GM19035 (cell line): ENCODE measurements at regions not wholly inside any gene's neighbourhood (a gene's known extent, or its start where the extent isn't known, plus 50 kb on each side); places are given as distances from the start of the nearest gene placed in this dataset.

Source experiments
- ATAC-seq: cut with Tn5 transposase; IDR thresholded peaks from one replicate; pipeline ENCODE4 v1.9.1; 2021; ENCODE audit not compliant: unreplicated experiment

GRCh38 chr11:113634940-113635575 lies 71.0 kb downstream of the TMPRSS5 start:
- ATAC-seq, result no peak

DNA sequence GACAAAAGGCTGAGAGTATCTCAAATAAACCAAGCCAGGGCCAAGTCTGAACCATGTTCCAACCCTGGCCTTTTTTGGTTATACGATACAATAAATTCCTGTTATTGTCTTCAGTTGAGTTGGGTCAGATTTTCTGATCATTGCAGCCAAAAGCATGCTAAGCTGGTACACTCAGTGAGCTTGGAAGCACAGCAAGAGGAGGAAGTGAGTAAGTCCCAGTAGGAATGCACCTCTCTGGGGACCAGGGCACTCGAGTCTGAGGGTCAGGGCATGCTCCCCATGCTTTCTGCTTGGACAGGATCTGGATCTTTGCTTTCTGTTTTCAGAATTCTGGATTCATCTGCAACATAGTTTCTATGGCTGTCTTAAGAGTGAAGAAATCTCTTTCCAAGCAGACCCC lies 73.1 kb downstream of the TMPRSS5 start:
- ATAC-seq, result no peak

DNA sequence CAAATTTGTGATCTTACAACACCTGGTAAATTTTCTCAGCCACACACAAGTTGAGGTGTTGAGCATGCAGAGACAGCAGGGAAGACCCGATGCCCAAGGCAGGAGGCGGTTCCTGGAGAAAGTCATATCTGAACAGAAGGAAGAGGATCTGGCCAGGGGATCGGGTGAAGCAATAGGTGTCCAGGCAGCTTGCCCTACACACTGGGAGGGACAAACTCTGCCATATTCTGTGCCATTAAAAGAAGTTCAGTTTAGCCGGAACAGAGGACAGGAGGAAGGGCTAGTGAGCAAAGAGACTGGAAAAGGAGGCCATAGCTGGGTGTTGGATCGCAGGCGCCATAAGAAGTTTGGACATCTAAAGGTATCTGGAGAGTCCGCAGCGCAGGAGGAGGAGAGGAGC lies 76.5 kb downstream of the TMPRSS5 start:
- ATAC-seq, result no peak

DNA sequence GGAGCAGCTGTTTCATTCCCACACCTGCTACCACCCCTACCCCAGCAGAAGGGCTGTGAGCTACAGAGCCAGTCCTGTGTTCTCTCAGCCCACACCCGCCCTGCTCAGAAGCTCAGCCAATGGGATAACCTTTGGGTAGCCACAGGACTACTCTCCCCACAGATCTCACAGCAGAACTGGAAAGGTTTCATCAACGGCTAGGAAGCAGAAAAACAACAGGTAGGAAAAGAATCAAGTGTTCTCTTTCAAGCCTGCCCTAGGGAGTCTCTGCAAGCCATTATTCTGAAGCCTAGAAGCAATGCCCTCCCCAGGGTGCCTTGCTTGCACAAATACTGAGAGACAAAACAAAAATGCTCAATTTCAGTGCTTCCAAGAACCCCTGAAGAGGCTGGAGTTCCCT lies 77.2 kb downstream of the TMPRSS5 start:
- ATAC-seq, result no peak

DNA sequence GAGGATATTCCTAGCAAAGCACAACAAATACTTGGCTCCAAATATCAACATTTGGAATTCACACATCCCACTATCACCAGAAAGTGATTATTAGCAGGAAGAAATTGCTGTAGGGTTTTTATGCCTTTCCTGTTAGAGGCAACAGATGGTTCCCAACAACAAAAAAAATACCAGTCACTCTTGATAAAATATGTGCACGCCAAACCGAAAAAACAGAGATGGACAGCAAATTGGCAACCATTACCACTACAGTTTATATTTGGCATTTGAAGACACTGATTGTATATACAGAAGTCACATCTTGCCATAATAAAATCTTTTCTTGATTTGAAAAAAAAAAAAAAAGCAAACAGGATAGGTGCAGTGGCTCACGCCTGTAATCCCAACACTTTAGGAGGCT lies 78.2 kb downstream of the TMPRSS5 start:
- ATAC-seq, result no peak

- ATAC-seq, result no peak
These were observed 78.8 kb downstream of the TMPRSS5 start for GRCh38 chr11:113627297-113627696.

DNA sequence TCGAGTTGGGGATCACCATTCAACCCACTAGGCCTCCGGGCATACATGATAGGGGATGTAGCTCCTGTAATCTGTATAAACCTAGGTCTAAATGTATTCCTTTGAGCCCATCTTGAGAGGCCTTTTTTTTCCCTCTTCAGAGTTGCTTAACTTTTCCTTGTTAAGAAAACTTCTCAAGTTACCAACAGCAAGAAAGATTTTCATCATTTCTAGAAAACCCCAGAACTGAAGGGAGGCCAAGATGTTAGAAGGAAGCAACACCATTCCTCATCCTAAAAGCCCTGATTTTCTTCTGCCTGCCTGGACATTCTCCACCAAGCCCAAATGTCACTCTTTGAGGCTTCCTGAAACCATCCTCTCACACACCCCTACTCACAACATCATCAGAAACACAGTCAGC lies 79.4 kb downstream of the TMPRSS5 start:
- no peak for ATAC-seq

GRCh38 chr11:113623114-113623513 lies 83.0 kb downstream of the TMPRSS5 start:
- no peak for ATAC-seq

- no peak for ATAC-seq
These were observed 87.7 kb downstream of the TMPRSS5 start for GRCh38 chr11:113618360-113618759.

DNA sequence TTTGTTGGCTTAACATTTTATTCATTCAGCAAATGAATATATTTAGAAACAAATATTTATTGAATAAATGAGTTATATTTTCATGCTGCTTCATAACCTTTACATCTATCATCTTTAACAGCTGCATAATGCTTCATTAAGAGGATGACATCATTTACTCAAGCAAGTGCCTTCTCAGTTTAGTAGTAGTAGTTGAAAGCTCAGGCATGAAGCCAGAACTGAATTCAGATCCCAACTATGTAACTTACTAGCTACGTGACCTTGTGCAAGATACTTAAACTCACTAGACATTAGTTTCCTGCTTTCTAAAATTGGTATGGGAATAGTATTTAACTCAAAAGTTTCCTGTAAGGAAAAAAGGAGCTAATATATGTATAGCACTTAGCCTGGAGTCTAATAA lies 90.3 kb downstream of the TMPRSS5 start:
- ATAC-seq, result no peak

DNA sequence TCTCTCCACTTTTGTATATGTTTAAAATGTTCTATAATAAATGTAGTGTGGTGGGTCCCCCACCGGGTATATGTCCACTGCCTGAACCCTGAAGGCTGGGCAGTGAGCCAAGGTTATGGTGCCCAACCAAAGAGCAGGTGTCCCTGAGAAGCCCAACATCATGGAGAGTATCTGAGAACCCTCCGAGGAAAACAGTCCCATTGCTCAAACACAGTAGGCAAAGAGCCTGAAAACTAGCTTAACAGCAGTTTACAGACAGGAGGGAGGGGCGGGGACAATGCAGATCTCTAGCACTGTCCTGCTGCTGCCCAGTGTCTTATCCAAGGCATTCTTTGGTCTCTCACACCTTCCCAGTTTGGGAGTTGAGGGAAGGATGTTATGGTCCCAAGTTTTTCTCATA lies 91.0 kb downstream of the TMPRSS5 start:
- no peak for ATAC-seq

DNA sequence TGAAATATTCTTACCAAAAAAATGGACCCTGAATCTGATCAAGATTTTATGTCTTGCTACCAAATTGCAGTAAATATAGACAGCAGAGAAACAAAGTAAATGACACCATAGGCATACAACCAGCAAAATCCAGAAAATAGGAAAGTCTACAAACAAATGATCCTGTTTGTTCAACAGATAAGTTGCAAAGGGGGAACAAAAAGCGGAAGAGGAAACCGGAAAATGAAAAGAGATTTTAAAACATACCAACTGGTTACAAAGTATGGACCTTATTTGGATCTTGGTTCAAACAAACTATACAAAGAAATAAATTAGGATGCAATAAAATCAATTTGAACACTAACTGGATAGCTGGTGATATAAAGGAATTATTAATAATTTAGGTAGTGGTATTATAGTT lies 92.0 kb downstream of the TMPRSS5 start:
- no peak for ATAC-seq

GRCh38 chr11:113613619-113614018 lies 92.5 kb downstream of the TMPRSS5 start:
- ATAC-seq, result peak; percentile 76

GRCh38 chr11:113604186-113604585 lies 101.9 kb downstream of the TMPRSS5 start:
- no peak for ATAC-seq

- no peak for ATAC-seq
These were observed 102.6 kb downstream of the TMPRSS5 start for GRCh38 chr11:113603277-113604059.

DNA sequence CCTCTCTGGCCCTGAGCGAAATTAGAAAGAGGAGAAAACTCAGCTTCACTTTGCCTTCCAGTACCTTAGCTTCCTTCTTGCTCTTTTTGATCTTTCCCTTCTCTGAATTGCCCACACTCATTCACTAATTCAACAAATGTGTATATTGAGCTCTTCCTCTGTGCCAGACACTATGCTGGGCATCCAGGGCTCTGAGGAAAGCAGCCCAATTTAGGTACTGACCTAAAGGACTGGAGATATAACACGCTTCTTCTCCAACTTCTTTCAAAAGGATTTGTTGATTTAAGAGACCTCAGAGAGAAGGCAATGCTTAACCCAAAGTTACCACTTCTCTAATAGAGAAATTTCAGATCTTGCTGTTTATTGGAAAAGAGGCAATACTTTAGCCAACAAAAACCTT lies 103.6 kb downstream of the TMPRSS5 start:
- no peak for ATAC-seq

- no peak for ATAC-seq
These were observed 109.5 kb downstream of the TMPRSS5 start for GRCh38 chr11:113596658-113597057.

DNA sequence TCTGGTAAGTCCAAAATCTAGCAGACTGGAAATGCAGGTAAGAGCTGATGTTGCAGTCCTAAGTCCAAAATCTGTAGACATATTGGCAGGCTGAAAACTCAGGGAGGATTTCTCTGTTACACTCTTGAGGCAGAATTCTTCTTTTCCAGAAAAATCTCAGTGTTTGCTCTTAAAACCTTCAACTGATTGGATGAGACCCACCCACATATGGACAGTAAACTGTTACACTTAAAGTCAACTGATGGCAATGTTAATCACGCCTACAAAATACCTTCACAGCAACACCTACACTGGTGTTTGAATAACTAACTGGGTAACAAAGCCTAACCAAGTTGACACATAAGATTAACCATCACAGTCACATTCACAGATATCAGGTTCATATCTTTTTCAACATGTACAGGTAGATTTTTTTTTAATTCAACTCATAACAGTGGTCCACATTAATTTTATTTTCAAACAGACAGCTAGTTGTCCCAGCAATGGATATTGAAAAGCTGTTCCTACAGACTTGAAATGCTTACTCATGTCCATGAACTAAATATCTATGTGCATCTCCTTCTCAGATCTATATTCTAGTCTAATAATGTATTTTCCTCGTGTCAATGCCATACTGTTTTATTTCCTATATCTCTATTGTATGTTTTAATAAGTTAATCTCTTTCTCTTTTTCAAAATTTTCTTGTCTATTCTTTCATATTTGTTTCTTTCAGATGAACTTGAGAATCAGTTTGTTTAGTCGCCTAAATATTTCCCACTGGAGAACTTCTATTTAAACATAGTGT lies 110.1 kb downstream of the TMPRSS5 start:
- ATAC-seq, result no peak

- peak; percentile 98 for ATAC-seq
These were observed 112.3 kb downstream of the TMPRSS5 start for GRCh38 chr11:113593698-113594308.

DNA sequence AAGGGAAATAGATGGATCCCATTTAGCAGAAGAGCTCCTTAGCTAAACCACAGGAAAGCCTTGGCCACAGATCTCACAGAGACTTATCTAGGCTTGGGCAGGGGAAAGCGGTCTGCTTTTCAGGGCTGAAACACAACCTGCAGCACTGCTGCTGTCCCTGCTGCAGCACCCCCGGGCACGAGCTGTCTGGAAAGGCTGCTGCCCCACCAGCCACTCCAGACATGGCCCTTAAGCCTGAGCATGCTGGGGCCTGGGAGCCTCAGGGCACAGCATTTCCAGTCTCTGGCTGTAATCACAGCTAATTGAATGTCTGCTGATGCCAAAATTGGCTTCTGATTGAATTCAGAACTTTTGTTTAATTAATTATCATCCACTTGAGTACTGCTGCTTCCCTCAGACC lies 115.0 kb downstream of the TMPRSS5 start:
- no peak for ATAC-seq

- ATAC-seq, result peak; percentile 97
These were observed 112.1 kb upstream of the DRD2 start for GRCh38 chr11:113587308-113587739.
